NT2/D1 (cell line): ENCODE measurements at regions not wholly inside any gene's neighbourhood (a gene's known extent, or its start where the extent isn't known, plus 50 kb on each side); places are given as distances from the start of the nearest gene placed in this dataset.

Experiments used
- DNase-seq: peaks from one replicate; pipeline ENCODE4 v3.0.0-alpha.2; 2011; ENCODE audit warnings: low read depth, low spot score
- H3K27me3 ChIP-seq: 2 replicates; pipeline ENCODE4 v1.6.0; 2011; ENCODE audit warnings: mild to moderate bottlenecking; ENCODE audit not compliant: insufficient read length, insufficient read depth
- H3K36me3 ChIP-seq: 2 replicates; pipeline ENCODE4 v1.6.1; 2011; ENCODE audit warnings: mild to moderate bottlenecking, low read length, mixed read lengths; ENCODE audit not compliant: insufficient read depth, insufficient read length
- H3K4me1 ChIP-seq: 2 replicates; pipeline ENCODE4 v1.5.1; 2011; ENCODE audit not compliant: insufficient read depth, insufficient read length
- H3K4me3 ChIP-seq: 2 replicates; pipeline ENCODE4 v1.5.1; 2011; ENCODE audit warnings: low read depth; ENCODE audit not compliant: insufficient read length
- H3K9ac ChIP-seq: 2 replicates; pipeline ENCODE4 v1.6.0; 2011; ENCODE audit warnings: low read depth; ENCODE audit not compliant: insufficient read length
- H3K9me3 ChIP-seq: 2 replicates; pipeline ENCODE4 v1.5.1; 2011; ENCODE audit warnings: mild to moderate bottlenecking, low read length; ENCODE audit not compliant: insufficient read depth
- SUZ12 ChIP-seq: IDR thresholded peaks from 2 replicates; pipeline ENCODE4 v1.6.1; 2011; ENCODE audit not compliant: insufficient read length, insufficient read depth; ENCODE audit errors: extremely low read depth
- YY1 ChIP-seq: IDR thresholded peaks from 2 replicates; pipeline ENCODE4 v1.6.1; 2011; ENCODE audit not compliant: insufficient read length, insufficient read depth
- ZNF274 ChIP-seq: IDR thresholded peaks from 2 replicates; pipeline ENCODE4 v1.6.1; 2011; ENCODE audit warnings: mild to moderate bottlenecking, low read depth, low read length

DNA sequence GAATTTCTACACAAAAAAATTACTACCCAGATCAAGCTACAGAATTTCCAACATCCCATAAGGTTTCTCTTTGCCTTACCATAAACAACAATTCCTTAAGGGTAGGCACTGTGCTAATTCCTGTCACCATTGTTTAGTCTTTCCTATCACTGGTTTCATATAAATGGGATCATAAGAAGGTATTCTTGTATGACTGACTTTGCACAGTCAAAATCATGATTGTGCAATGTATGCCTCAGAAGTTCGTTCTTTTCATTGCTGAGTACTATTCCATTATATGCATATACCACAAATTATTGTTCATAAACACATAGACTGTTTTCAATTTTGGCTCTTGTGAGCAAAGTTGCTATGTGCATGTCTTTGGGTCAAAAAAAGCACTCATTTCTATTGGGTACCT is 611.6 kb upstream of the CADM1 start:
- Histone ChIP-seq H3K27me3 (no peaks in the 10 kb centered on the region), H3K9me3 (no peaks in the 10 kb centered on the region; the same call in 1 of the 2 replicates), H3K4me1 (no peaks in the 10 kb centered on the region), H3K4me3 (no peak overlapping the region), H3K9ac (no peak overlapping the region), H3K36me3 (no peaks in the 10 kb centered on the region)
- TF ChIP-seq ZNF274 (no peak), SUZ12 (no peak), YY1 (no peak)
- no peak for DNase-seq

GRCh38 chr11:116114198-116114651 is 610.0 kb upstream of the CADM1 start:
- Histone ChIP-seq H3K4me1 (no peaks in the 10 kb centered on the region), H3K9me3 (no peaks in the 10 kb centered on the region; the same call in 1 of the 2 replicates), H3K27me3 (no peaks in the 10 kb centered on the region), H3K36me3 (no peaks in the 10 kb centered on the region), H3K9ac (no peak overlapping the region), H3K4me3 (no peak overlapping the region)
- DNase-seq = no peak
- TF ChIP-seq SUZ12 = no peak
- TF ChIP-seq YY1 = no peak
- no peak for TF ChIP-seq ZNF274

- Histone ChIP-seq H3K9me3 (no peaks in the 10 kb centered on the region; the same call in 1 of the 2 replicates), H3K4me1 (no peaks in the 10 kb centered on the region), H3K4me3 (no peak overlapping the region), H3K9ac (no peak overlapping the region), H3K27me3 (peaks cover 10% of the 10 kb centered on the region), H3K36me3 (no peaks in the 10 kb centered on the region)
- TF ChIP-seq YY1 (no peak), SUZ12 (no peak), ZNF274 (no peak)
- no peak for DNase-seq
Measured at GRCh38 chr11:116112087-116112935, 608.1 kb upstream of the CADM1 start.

GRCh38 chr11:116111546-116111945 is 607.3 kb upstream of the CADM1 start:
- Histone ChIP-seq H3K4me3 (no peak overlapping the region), H3K9ac (no peak overlapping the region), H3K4me1 (no peaks in the 10 kb centered on the region), H3K36me3 (no peaks in the 10 kb centered on the region), H3K27me3 (peaks cover 10% of the 10 kb centered on the region), H3K9me3 (no peaks in the 10 kb centered on the region; the same call in 1 of the 2 replicates)
- no peak for DNase-seq
- TF ChIP-seq SUZ12 = no peak

DNA sequence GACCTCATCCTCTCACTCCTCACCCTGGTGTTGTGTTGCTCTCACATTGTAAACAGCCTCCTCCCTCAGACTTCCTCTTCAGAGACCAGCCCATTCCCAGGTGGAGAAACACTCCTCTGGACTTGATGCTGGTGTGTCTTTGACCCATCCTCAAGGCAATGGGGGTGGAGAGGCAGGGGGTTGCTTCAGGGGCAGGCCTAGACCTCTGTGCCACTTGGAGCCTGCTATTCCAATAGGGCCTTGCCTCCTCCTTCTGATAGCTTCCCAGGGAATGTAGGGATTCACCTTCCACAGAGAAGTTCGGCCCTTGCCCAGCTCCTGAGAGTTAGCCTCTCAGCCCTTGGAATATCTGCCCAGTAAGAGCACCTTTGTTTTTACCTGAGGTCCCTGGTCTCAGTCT is 606.6 kb upstream of the CADM1 start:
- Histone ChIP-seq H3K9ac (no peak overlapping the region), H3K4me3 (no peak overlapping the region), H3K27me3 (peaks cover 10% of the 10 kb centered on the region), H3K4me1 (no peaks in the 10 kb centered on the region), H3K9me3 (no peaks in the 10 kb centered on the region; the same call in 1 of the 2 replicates), H3K36me3 (no peaks in the 10 kb centered on the region)
- TF ChIP-seq ZNF274 (no peak), YY1 (no peak), SUZ12 (no peak)
- no peak for DNase-seq

- no peak overlapping the region for H3K9ac ChIP-seq
- TF ChIP-seq YY1 (no peak), SUZ12 (no peak), ZNF274 (no peak)
- no peaks in the 10 kb centered on the region for H3K36me3 ChIP-seq
- H3K4me3 ChIP-seq = no peak overlapping the region
- no peaks in the 10 kb centered on the region for H3K4me1 ChIP-seq
- DNase-seq = no peak
- peaks cover 14% of the 10 kb centered on the region for H3K27me3 ChIP-seq
- H3K9me3 ChIP-seq = no peaks in the 10 kb centered on the region; the same call in 1 of the 2 replicates
Measured at GRCh38 chr11:116110356-116110755, 606.1 kb upstream of the CADM1 start.

- Histone ChIP-seq H3K4me1 (no peaks in the 10 kb centered on the region), H3K27me3 (peaks cover 23% of the 10 kb centered on the region)
- DNase-seq = no peak
Measured at GRCh38 chr11:116109228-116109627, 605.0 kb upstream of the CADM1 start.

More at GRCh38 chr11:116109228-116109627, 605.0 kb upstream of the CADM1 start:
- no peak overlapping the region for H3K9ac ChIP-seq
- H3K36me3 ChIP-seq = no peaks in the 10 kb centered on the region
- no peak overlapping the region for H3K4me3 ChIP-seq
- no peak for TF ChIP-seq SUZ12
- TF ChIP-seq YY1 = no peak
- TF ChIP-seq ZNF274 = no peak
- no peaks in the 10 kb centered on the region; the same call in 1 of the 2 replicates for H3K9me3 ChIP-seq
